ENCODE measurements at regions not wholly inside any gene's neighbourhood (a gene's known extent, or its start where the extent isn't known, plus 50 kb on each side); places are given as distances from the start of the nearest gene placed in this dataset.
"Not testable (repeated sequence)": the region's sequence is repeated elsewhere in the genome, so short reads cannot be mapped to it uniquely, and the experiment has no call there.

- TF ChIP-seq Cebpa-rat (IDR thresholded peaks at IDR 0.05), result no peak
- H4K20me1 ChIP-seq, result no peaks in the 10 kb centered on the region
- H3K4me3 ChIP-seq, result no peak overlapping the region
These were observed 239.6 kb upstream of the ASCC3 start for GRCh38 chr6:101120747-101121146.

DNA sequence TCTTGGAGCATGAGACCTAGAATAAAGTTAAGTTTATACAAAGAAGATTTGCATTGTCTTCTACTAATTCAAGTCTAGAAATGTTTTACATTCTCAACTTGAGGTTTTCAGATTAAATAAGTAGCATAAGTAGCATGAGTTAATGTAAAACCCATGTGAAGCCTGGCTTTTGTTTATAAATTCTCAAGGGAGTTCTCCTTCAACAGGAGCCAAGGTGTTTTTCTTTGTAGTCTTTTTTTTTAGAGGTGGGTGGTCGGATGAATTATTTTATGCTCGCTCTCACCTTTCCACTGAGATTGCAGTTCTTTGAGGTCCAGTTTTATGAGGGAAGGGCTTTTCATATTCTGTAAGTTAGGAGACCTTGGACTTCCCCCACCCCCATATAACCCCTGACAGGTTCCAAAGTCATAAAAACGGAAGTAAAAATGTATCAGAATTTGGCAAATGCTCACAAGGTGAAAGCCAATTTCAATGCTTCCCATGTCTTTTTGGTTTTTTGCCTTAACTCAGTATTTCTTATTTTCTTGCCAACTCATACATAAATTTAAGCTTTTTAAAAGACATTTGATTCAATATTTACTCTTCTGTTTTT is 244.3 kb upstream of the ASCC3 start:
- no peak overlapping the region for H3K4me2 ChIP-seq
- H4K20me1 ChIP-seq, result no peaks in the 10 kb centered on the region
- no peak overlapping the region for H3K27ac ChIP-seq
- no peak overlapping the region for H3K4me3 ChIP-seq
- H3K36me3 ChIP-seq, result no peaks in the 10 kb centered on the region
- no peak for TF ChIP-seq Cebpa-rat (IDR thresholded peaks at IDR 0.05)
- no peaks in the 10 kb centered on the region for H3K9me3 ChIP-seq
- no peak overlapping the region for H3K9ac ChIP-seq
- H3K27me3 ChIP-seq, result no peaks in the 10 kb centered on the region
- H3K4me1 ChIP-seq, result no peaks in the 10 kb centered on the region

More at GRCh38 chr6:101120747-101121146, 239.6 kb upstream of the ASCC3 start:
- Histone ChIP-seq H3K9ac (no peak overlapping the region), H3K4me1 (no peaks in the 10 kb centered on the region), H3K36me3 (no peaks in the 10 kb centered on the region), H3K27ac (no peak overlapping the region), H3K9me3 (no peaks in the 10 kb centered on the region), H3K27me3 (no peaks in the 10 kb centered on the region), H3K4me2 (no peak overlapping the region)

DNA sequence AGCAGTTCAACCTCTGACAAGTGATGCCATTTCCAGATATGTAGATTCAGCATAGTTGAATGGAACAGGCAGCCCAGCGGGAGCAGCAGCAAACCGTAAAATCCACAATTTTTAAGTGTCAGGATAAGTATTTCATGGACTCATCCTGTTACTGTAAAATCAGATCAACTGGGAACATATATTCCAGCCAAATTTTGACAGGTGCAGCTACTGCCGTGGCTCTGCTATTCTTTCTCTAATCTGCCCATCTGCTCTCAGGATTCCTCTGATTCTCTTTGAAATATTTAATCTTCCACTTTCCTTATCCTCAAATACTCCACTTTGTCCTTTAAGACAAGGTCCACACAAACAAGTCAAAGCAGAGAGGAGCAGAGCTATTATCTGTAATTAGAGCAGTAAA is 245.4 kb upstream of the ASCC3 start:
- H3K4me1 ChIP-seq, result no peaks in the 10 kb centered on the region
- no peak overlapping the region for H3K4me2 ChIP-seq
- no peaks in the 10 kb centered on the region for H4K20me1 ChIP-seq
- no peak for TF ChIP-seq Cebpa-rat (IDR thresholded peaks at IDR 0.05)
- no peak overlapping the region for H3K4me3 ChIP-seq
- H3K9ac ChIP-seq, result no peak overlapping the region
- H3K27ac ChIP-seq, result no peak overlapping the region
- no peaks in the 10 kb centered on the region for H3K36me3 ChIP-seq
- no peaks in the 10 kb centered on the region for H3K27me3 ChIP-seq
- no peaks in the 10 kb centered on the region for H3K9me3 ChIP-seq

DNA sequence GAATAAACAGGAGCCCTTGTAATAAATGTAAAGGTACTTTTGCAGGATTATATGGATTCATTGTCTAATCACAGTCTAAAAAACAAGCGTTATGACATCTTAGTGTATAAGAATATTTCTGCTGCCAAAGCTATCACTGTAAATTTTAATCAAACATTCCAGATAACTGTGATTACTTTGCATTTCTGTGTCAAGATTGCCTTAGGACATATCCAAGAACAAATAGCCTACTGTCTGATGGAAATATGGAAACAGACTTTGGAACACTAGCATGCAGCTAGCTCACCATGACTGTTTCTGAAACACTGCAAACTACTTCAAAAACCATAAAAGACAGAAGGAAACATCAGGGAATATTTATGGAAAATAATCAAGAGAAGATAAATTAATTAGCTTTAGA is 248.7 kb upstream of the ASCC3 start:
- no peaks in the 10 kb centered on the region for H4K20me1 ChIP-seq
- H3K9ac ChIP-seq, result no peak overlapping the region
- no peaks in the 10 kb centered on the region for H3K9me3 ChIP-seq
- H3K4me2 ChIP-seq, result no peak overlapping the region
- H3K4me3 ChIP-seq, result no peak overlapping the region
- H3K27me3 ChIP-seq, result no peaks in the 10 kb centered on the region
- no peak for TF ChIP-seq Cebpa-rat (IDR thresholded peaks at IDR 0.05)
- no peaks in the 10 kb centered on the region for H3K4me1 ChIP-seq
- no peak overlapping the region for H3K27ac ChIP-seq
- no peaks in the 10 kb centered on the region for H3K36me3 ChIP-seq

DNA sequence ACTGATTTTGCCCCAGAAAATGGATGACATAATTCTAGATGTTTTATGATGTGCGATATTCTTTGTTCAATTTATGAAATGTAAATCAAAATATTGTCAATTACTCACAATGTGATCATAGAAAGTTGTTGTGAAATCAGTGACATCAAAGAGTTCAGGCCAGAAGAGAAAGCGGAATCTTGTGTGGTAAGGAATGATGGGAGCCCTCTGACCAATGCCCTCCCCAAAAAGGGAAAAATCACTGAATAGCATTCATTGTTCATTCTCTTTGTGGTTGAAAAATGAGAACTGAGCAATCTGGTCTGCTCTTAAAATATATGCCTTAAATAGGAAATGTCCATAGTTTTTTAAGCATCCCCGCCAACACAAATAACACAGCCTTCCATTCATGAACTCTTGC is 247.1 kb upstream of the GRIK2 start:
- H3K27me3 ChIP-seq, result no peaks in the 10 kb centered on the region
- H3K9me3 ChIP-seq, result no peaks in the 10 kb centered on the region
- H3K9ac ChIP-seq, result no peak overlapping the region
- no peaks in the 10 kb centered on the region for H3K36me3 ChIP-seq
- no peaks in the 10 kb centered on the region for H3K4me1 ChIP-seq
- no peak overlapping the region for H3K27ac ChIP-seq
- no peak overlapping the region for H3K4me3 ChIP-seq
- no peaks in the 10 kb centered on the region for H4K20me1 ChIP-seq
- H3K4me2 ChIP-seq, result no peak overlapping the region
- TF ChIP-seq Cebpa-rat (IDR thresholded peaks at IDR 0.05), result no peak

- Histone ChIP-seq H3K4me1 (no peaks in the 10 kb centered on the region), H3K9me3 (no peaks in the 10 kb centered on the region), H3K4me2 (no peak overlapping the region), H3K9ac (no peak overlapping the region), H4K20me1 (no peaks in the 10 kb centered on the region), H3K27me3 (no peaks in the 10 kb centered on the region), H3K27ac (no peak overlapping the region), H3K4me3 (no peak overlapping the region), H3K36me3 (no peaks in the 10 kb centered on the region)
- no peak for TF ChIP-seq Cebpa-rat (IDR thresholded peaks at IDR 0.05)
These were observed 243.3 kb upstream of the GRIK2 start for GRCh38 chr6:101150226-101150625.

GRCh38 chr6:101157638-101158037 is 235.9 kb upstream of the GRIK2 start:
- not testable (repeated sequence) for H4K20me1 ChIP-seq, H3K27me3 ChIP-seq, H3K4me2 ChIP-seq, H3K36me3 ChIP-seq, H3K4me1 ChIP-seq, H3K9ac ChIP-seq, H3K4me3 ChIP-seq, H3K27ac ChIP-seq, H3K9me3 ChIP-seq

DNA sequence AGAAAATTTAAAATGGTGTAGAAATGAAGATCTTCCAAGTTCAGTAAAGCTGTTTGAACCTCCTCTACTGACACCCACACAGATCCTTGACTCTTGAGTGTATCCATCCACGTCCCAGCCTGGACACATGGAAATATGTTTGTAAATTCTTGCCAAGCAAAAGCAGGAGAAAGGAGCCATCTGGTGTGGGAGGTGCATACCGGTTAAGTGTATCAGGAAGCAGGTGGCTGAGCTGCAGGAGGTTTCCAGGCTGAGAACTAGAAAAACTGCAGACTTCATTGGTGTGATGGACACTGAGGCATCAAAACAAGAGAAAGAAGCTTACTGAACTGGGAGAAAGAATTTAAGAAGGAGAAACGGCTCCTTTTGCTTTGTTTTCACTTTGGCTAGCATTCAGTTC is 229.9 kb upstream of the GRIK2 start:
- TF ChIP-seq Cebpa-rat (IDR thresholded peaks at IDR 0.05), result no peak
- no peaks in the 10 kb centered on the region for H3K36me3 ChIP-seq
- H3K27me3 ChIP-seq, result no peaks in the 10 kb centered on the region
- H4K20me1 ChIP-seq, result no peaks in the 10 kb centered on the region
- H3K4me1 ChIP-seq, result no peaks in the 10 kb centered on the region
- H3K27ac ChIP-seq, result no peak overlapping the region
- no peak overlapping the region for H3K9ac ChIP-seq
- no peaks in the 10 kb centered on the region for H3K9me3 ChIP-seq
- no peak overlapping the region for H3K4me3 ChIP-seq
- H3K4me2 ChIP-seq, result no peak overlapping the region

- Histone ChIP-seq H3K9me3 (peaks cover 8% of the 10 kb centered on the region), H3K4me1 (no peaks in the 10 kb centered on the region), H4K20me1 (no peaks in the 10 kb centered on the region), H3K4me3 (no peak overlapping the region), H3K4me2 (no peak overlapping the region), H3K36me3 (no peaks in the 10 kb centered on the region), H3K9ac (no peak overlapping the region), H3K27ac (no peak overlapping the region), H3K27me3 (no peaks in the 10 kb centered on the region)
- TF ChIP-seq Cebpa-rat (IDR thresholded peaks at IDR 0.05), result no peak
These were observed 225.9 kb upstream of the GRIK2 start for GRCh38 chr6:101167638-101168037.

GRCh38 chr6:101171049-101171448 is 222.5 kb upstream of the GRIK2 start:
- H3K27ac ChIP-seq, H4K20me1 ChIP-seq, H3K9me3 ChIP-seq, H3K4me2 ChIP-seq, H3K36me3 ChIP-seq, H3K4me1 ChIP-seq, H3K27me3 ChIP-seq, H3K4me3 ChIP-seq, H3K9ac ChIP-seq: not testable (repeated sequence)

DNA sequence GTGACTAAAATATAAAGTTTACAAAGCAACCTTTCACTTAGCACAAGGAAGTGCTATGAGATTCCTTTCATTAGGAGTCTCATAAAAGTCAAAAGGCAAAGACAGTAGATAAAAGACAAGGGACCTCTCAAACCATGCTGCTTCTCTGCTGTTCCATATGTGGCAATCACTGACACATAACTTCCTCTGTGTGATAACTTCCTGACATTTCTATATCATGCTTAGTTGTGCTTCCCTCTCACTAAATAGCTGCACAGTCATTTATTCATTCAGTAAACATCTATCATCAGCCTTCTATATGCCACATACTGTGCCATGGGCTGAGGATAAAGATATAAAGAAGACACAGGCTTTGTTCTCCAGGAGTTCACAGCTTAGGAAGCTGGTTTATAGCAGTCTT is 214.8 kb upstream of the GRIK2 start:
- H3K27me3 ChIP-seq, result no peaks in the 10 kb centered on the region
- H3K9me3 ChIP-seq, result no peaks in the 10 kb centered on the region
- H3K9ac ChIP-seq, result no peak overlapping the region
- H4K20me1 ChIP-seq, result no peaks in the 10 kb centered on the region
- H3K4me3 ChIP-seq, result no peak overlapping the region
- no peaks in the 10 kb centered on the region for H3K36me3 ChIP-seq
- TF ChIP-seq Cebpa-rat (IDR thresholded peaks at IDR 0.05), result no peak
- H3K27ac ChIP-seq, result no peak overlapping the region
- no peak overlapping the region for H3K4me2 ChIP-seq
- peaks cover 7% of the 10 kb centered on the region for H3K4me1 ChIP-seq

Data from BLaER1 (cell line).